ENCODE measurements at regions not wholly inside any gene's neighbourhood (a gene's known extent, or its start where the extent isn't known, plus 50 kb on each side); places are given as distances from the start of the nearest gene placed in this dataset.

- intact Hi-C loops (cut with DNase I): no loop called here
- H3K9me3 ChIP-seq: no peaks in the 10 kb centered on the region
- H3K27me3 ChIP-seq: peaks cover 0 to 67% (median 42%) of the 10 kb centered on the region in 7 donors
- H3K4me3 ChIP-seq: no peak overlapping the region
- H3K27ac ChIP-seq: no peak overlapping the region
- H3K4me1 ChIP-seq: peaks cover 0 to 2% (median 0%) of the 10 kb centered on the region in 9 donors
- ATAC-seq: no peak
- 74 to 75% methylated on average over 10 of the region's 10 CpGs for WGBS, 2 donors
- no peak for TF ChIP-seq CTCF (IDR thresholded peaks at IDR 0.05)
- no peak for DNase-seq
- H3K36me3 ChIP-seq: no peaks in the 10 kb centered on the region
Observed at GRCh38 chr9:135178498-135178897, 91.0 kb downstream of the OLFM1 start.

GRCh38 chr9:135179041-135179440 lies 91.6 kb downstream of the OLFM1 start:
- H3K4me3 ChIP-seq: no peak overlapping the region
- H3K4me1 ChIP-seq: peaks cover 0 to 6% (median 0%) of the 10 kb centered on the region in 9 donors
- ATAC-seq (no peak), DNase-seq (no peak)
- TF ChIP-seq CTCF (IDR thresholded peaks at IDR 0.05): no peak
- 67% methylated on average over 10 of the region's 10 CpGs for WGBS, 2 donors
- intact Hi-C loops (cut with DNase I): no loop called here
- H3K27me3 ChIP-seq: peaks cover 0 to 69% (median 45%) of the 10 kb centered on the region in 7 donors
- no peaks in the 10 kb centered on the region for H3K9me3 ChIP-seq
- no peaks in the 10 kb centered on the region for H3K36me3 ChIP-seq
- H3K27ac ChIP-seq: no peak overlapping the region

GRCh38 chr9:135179976-135180375 lies 92.5 kb downstream of the OLFM1 start:
- DNase-seq (no peak), ATAC-seq (no peak)
- no peak overlapping the region for H3K27ac ChIP-seq
- TF ChIP-seq CTCF (IDR thresholded peaks at IDR 0.05): no peak
- peaks cover 4 to 70% (median 45%) of the 10 kb centered on the region in 7 donors for H3K27me3 ChIP-seq
- intact Hi-C loops (cut with DNase I): no loop called here
- peaks cover 0 to 6% (median 0%) of the 10 kb centered on the region in 9 donors for H3K4me1 ChIP-seq
- H3K4me3 ChIP-seq: no peak overlapping the region
- no peaks in the 10 kb centered on the region for H3K36me3 ChIP-seq
- H3K9me3 ChIP-seq: no peaks in the 10 kb centered on the region
- WGBS, 2 donors: 71 to 74% methylated on average over 9 of the region's 9 CpGs

- ATAC-seq (no peak), DNase-seq (no peak)
- Histone ChIP-seq H3K27me3 (peaks cover 7 to 70% (median 43%) of the 10 kb centered on the region in 7 donors), H3K27ac (no peak overlapping the region), H3K4me3 (no peak overlapping the region), H3K36me3 (no peaks in the 10 kb centered on the region), H3K9me3 (no peaks in the 10 kb centered on the region), H3K4me1 (peaks cover 0 to 6% (median 0%) of the 10 kb centered on the region in 9 donors)
- WGBS, 2 donors: 73 to 76% methylated on average over 4 of the region's 4 CpGs
- intact Hi-C loops (cut with DNase I): no loop called here
- TF ChIP-seq CTCF (IDR thresholded peaks at IDR 0.05): no peak
Observed at GRCh38 chr9:135180586-135180985, 93.1 kb downstream of the OLFM1 start.

Data from heart right ventricle (tissue), 16 donors.